MM.1S (cell line): ENCODE measurements at regions not wholly inside any gene's neighbourhood (a gene's known extent, or its start where the extent isn't known, plus 50 kb on each side); places are given as distances from the start of the nearest gene placed in this dataset.

Experiments used
- CTCF ChIP-seq: fragments of 300-600 bp; sonication (generic); IDR thresholded peaks from 2 replicates; pipeline ENCODE4 v1.5.1; 2016; ENCODE audit warnings: antibody characterized with exemption, low read length, mixed read lengths
- EZH2 ChIP-seq: fragments of 300-600 bp; sonication (generic); optimal IDR thresholded peaks from 2 replicates; pipeline ENCODE3; 2017; ENCODE audit warnings: low read depth, mild to moderate bottlenecking, antibody characterized with exemption, low read length, mixed read lengths
- EZH2phosphoT487 ChIP-seq: fragments of 300-600 bp; sonication (generic); IDR thresholded peaks from 2 replicates; pipeline ENCODE4 v1.6.1; 2018; ENCODE audit warnings: antibody characterized with exemption, low read length

- TF ChIP-seq CTCF, result no peak
- TF ChIP-seq EZH2phosphoT487, result no peak
- no peak for TF ChIP-seq EZH2
These were observed 446.4 kb downstream of the EPHA4 start for GRCh38 chr2:221125691-221126090.
